ENCODE measurements at regions not wholly inside any gene's neighbourhood (a gene's known extent, or its start where the extent isn't known, plus 50 kb on each side); places are given as distances from the start of the nearest gene placed in this dataset.

- intact Hi-C loops (cut with micrococcal nuclease) = no loop called here
- H3K27ac Mint-ChIP-seq = no peak overlapping the region
- DNase-seq (no peak), ATAC-seq (ENCODE audit: low read depth) (no peak)
- no peaks in the 10 kb centered on the region for H3K9me3 Mint-ChIP-seq
- no peaks in the 10 kb centered on the region for H3K36me3 Mint-ChIP-seq (ENCODE audit: low read depth)
- peaks cover 8% of the 10 kb centered on the region for H3K27me3 Mint-ChIP-seq
- H3K4me3 Mint-ChIP-seq = no peak overlapping the region
- ChIA-PET CTCF (no interaction called here), POLR2A (no interaction called here)
- no peaks in the 10 kb centered on the region for H3K4me1 Mint-ChIP-seq
- TF ChIP-seq CTCF (IDR thresholded peaks at IDR 0.05) = no peak
Observed at GRCh38 chr5:67774267-67774552, 441.3 kb upstream of the PIK3R1 start.

- POLR2A ChIA-PET = no interaction called here
- H3K4me1 Mint-ChIP-seq = no peaks in the 10 kb centered on the region
- H3K27me3 Mint-ChIP-seq = peaks cover 8% of the 10 kb centered on the region
- intact Hi-C loops (cut with micrococcal nuclease) = no loop called here
- H3K4me3 Mint-ChIP-seq = no peak overlapping the region
- ATAC-seq (ENCODE audit: low read depth) (no peak), DNase-seq (no peak)
- no peaks in the 10 kb centered on the region for H3K36me3 Mint-ChIP-seq (ENCODE audit: low read depth)
- no peak overlapping the region for H3K27ac Mint-ChIP-seq
- H3K9me3 Mint-ChIP-seq = no peaks in the 10 kb centered on the region
- no peak for TF ChIP-seq CTCF (IDR thresholded peaks at IDR 0.05)
- CTCF ChIA-PET = no interaction called here
Observed at GRCh38 chr5:67773411-67774266, 441.9 kb upstream of the PIK3R1 start.

GRCh38 chr5:67771791-67772190, 443.8 kb upstream of the PIK3R1 start:
- H3K36me3 Mint-ChIP-seq (ENCODE audit: low read depth) = no peaks in the 10 kb centered on the region
- CTCF ChIA-PET = no interaction called here
- intact Hi-C loops (cut with micrococcal nuclease) = no loop called here
- POLR2A ChIA-PET = no interaction called here
- ATAC-seq (ENCODE audit: low read depth) = no peak
- no peaks in the 10 kb centered on the region for H3K4me1 Mint-ChIP-seq
- TF ChIP-seq CTCF (IDR thresholded peaks at IDR 0.05) = no peak
- H3K9me3 Mint-ChIP-seq = no peaks in the 10 kb centered on the region
- no peak for DNase-seq
- peaks cover 3% of the 10 kb centered on the region for H3K27me3 Mint-ChIP-seq
- H3K4me3 Mint-ChIP-seq = no peak overlapping the region
- H3K27ac Mint-ChIP-seq = no peak overlapping the region

GRCh38 chr5:67771221-67771620, 444.3 kb upstream of the PIK3R1 start:
- no peak for ATAC-seq (ENCODE audit: low read depth)
- no peak for TF ChIP-seq CTCF (IDR thresholded peaks at IDR 0.05)
- H3K36me3 Mint-ChIP-seq (ENCODE audit: low read depth) = no peaks in the 10 kb centered on the region
- intact Hi-C loops (cut with micrococcal nuclease) = no loop called here
- H3K4me1 Mint-ChIP-seq = no peaks in the 10 kb centered on the region
- no peaks in the 10 kb centered on the region for H3K9me3 Mint-ChIP-seq
- peaks cover 1% of the 10 kb centered on the region for H3K27me3 Mint-ChIP-seq
- ChIA-PET CTCF (no interaction called here), POLR2A (no interaction called here)
- DNase-seq = no peak
- no peak overlapping the region for H3K27ac Mint-ChIP-seq
- H3K4me3 Mint-ChIP-seq = no peak overlapping the region

- TF ChIP-seq CTCF (IDR thresholded peaks at IDR 0.05) = no peak
- H3K27ac Mint-ChIP-seq = no peak overlapping the region
- H3K9me3 Mint-ChIP-seq = no peaks in the 10 kb centered on the region
- intact Hi-C loops (cut with micrococcal nuclease) = no loop called here
- CTCF ChIA-PET = no interaction called here
- no peak for DNase-seq
- H3K36me3 Mint-ChIP-seq (ENCODE audit: low read depth) = no peaks in the 10 kb centered on the region
- peaks cover 1% of the 10 kb centered on the region for H3K27me3 Mint-ChIP-seq
- POLR2A ChIA-PET = no interaction called here
- no peak for ATAC-seq (ENCODE audit: low read depth)
- H3K4me3 Mint-ChIP-seq = no peak overlapping the region
- no peaks in the 10 kb centered on the region for H3K4me1 Mint-ChIP-seq
Observed at GRCh38 chr5:67770431-67771025, 445.0 kb upstream of the PIK3R1 start.

Data from activated B cell treated with CpG ODN at 0.5 μM for 24 hours (primary cell).